Hepatocyte (in vitro differentiated cells): ENCODE measurements at regions not wholly inside any gene's neighbourhood (a gene's known extent, or its start where the extent isn't known, plus 50 kb on each side); places are given as distances from the start of the nearest gene placed in this dataset.

Experiments
- EZH2phosphoT487 ChIP-seq: fragments of 200-600 bp; sonication (generic); IDR thresholded peaks from one replicate; pipeline ENCODE4 v1.6.1; 2018; ENCODE audit warnings: antibody characterized with exemption, mild to moderate bottlenecking, low read depth, moderate library complexity; ENCODE audit not compliant: unreplicated experiment, severe bottlenecking
- TF ChIP-seq, protein P1 (sequence below): fragments of 200-600 bp; sonication (generic); IDR thresholded peaks from 2 replicates; pipeline ENCODE4 v1.5.1; 2016; ENCODE audit warnings: antibody characterized with exemption, mild to moderate bottlenecking; ENCODE audit not compliant: poor library complexity

- TF ChIP-seq, protein P1, sequence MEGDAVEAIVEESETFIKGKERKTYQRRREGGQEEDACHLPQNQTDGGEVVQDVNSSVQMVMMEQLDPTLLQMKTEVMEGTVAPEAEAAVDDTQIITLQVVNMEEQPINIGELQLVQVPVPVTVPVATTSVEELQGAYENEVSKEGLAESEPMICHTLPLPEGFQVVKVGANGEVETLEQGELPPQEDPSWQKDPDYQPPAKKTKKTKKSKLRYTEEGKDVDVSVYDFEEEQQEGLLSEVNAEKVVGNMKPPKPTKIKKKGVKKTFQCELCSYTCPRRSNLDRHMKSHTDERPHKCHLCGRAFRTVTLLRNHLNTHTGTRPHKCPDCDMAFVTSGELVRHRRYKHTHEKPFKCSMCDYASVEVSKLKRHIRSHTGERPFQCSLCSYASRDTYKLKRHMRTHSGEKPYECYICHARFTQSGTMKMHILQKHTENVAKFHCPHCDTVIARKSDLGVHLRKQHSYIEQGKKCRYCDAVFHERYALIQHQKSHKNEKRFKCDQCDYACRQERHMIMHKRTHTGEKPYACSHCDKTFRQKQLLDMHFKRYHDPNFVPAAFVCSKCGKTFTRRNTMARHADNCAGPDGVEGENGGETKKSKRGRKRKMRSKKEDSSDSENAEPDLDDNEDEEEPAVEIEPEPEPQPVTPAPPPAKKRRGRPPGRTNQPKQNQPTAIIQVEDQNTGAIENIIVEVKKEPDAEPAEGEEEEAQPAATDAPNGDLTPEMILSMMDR = no peak
- no peak for TF ChIP-seq EZH2phosphoT487
Measured at GRCh38 chr9:29439961-29440360, 1866.7 kb upstream of the C9orf72 start.
